Keratinocyte (primary cell): ENCODE measurements at regions not wholly inside any gene's neighbourhood (a gene's known extent, or its start where the extent isn't known, plus 50 kb on each side); places are given as distances from the start of the nearest gene placed in this dataset.

Source experiments
- DNase-seq: peaks from one replicate; pipeline ENCODE4 v3.0.0-alpha.2; 2011; ENCODE audit warnings: low read depth, missing footprints, low spot score
- FAIRE-seq: peaks from 2 replicates; lab custom pipeline; 2011; peaks lifted over from hg19 to GRCh38; lab: Jason Lieb, UNC
- H2AFZ ChIP-seq: 2 replicates; pipeline ENCODE4 v1.6.0; 2012; ENCODE audit warnings: low read length, control low read depth, inconsistent platforms; ENCODE audit not compliant: control insufficient read depth
- H3K27ac ChIP-seq: 2 replicates; pipeline ENCODE4 v1.5.1; 2011; ENCODE audit warnings: low read length; ENCODE audit not compliant: control insufficient read depth, insufficient read depth
- H3K27me3 ChIP-seq: 3 replicates; pipeline ENCODE4 v1.6.0; 2011; ENCODE audit warnings: low read length; ENCODE audit not compliant: control insufficient read depth, insufficient read depth; ENCODE audit errors: extremely low read depth
- H3K36me3 ChIP-seq, 2 experiments: 2 replicates in 1 of 2; 3 replicates in 1 of 2; pipeline ENCODE4 v1.5.1; 2011; ENCODE audit warnings: low read length in 2 of 2, mild to moderate bottlenecking in 1 of 2; ENCODE audit not compliant: control insufficient read depth in 2 of 2, insufficient read depth in 2 of 2; ENCODE audit errors: extremely low read depth in 1 of 2
- H3K4me1 ChIP-seq: 3 replicates; pipeline ENCODE4 v1.5.1; 2011; ENCODE audit warnings: low read length; ENCODE audit not compliant: control insufficient read depth, insufficient read depth; ENCODE audit errors: extremely low read depth
- H3K4me2 ChIP-seq: 3 replicates; pipeline ENCODE4 v1.6.0; 2011; ENCODE audit warnings: low read depth, low read length; ENCODE audit not compliant: control insufficient read depth, insufficient read depth; ENCODE audit errors: extremely low read depth
- H3K4me3 ChIP-seq, 3 experiments: fragments of 200-600 bp in 1 of 3; sonication (generic) in 1 of 3; 2 replicates in 2 of 3; 3 replicates in 1 of 3; pipeline ENCODE4 v1.5.1; 2011 to 2016; ENCODE audit warnings: low read length in 3 of 3, mild to moderate bottlenecking in 3 of 3, control low read depth in 2 of 3, inconsistent platforms in 1 of 3, low read depth in 1 of 3, mixed read lengths in 1 of 3, mixed run types in 1 of 3, moderate library complexity in 1 of 3; ENCODE audit not compliant: control insufficient read depth in 2 of 3, insufficient read depth in 2 of 3; ENCODE audit errors: extremely low read depth in 1 of 3
- H3K79me2 ChIP-seq: 2 replicates; pipeline ENCODE4 v1.6.0; 2012; ENCODE audit warnings: low read length; ENCODE audit not compliant: control insufficient read depth, insufficient read depth
- H3K9ac ChIP-seq: 3 replicates; pipeline ENCODE4 v1.6.0; 2011; ENCODE audit warnings: low read length; ENCODE audit not compliant: control insufficient read depth, insufficient read depth; ENCODE audit errors: extremely low read depth
- H3K9me1 ChIP-seq: 3 replicates; pipeline ENCODE4 v1.6.0; 2011; ENCODE audit warnings: low read length; ENCODE audit not compliant: control insufficient read depth, insufficient read depth; ENCODE audit errors: extremely low read depth
- H3K9me3 ChIP-seq: 2 replicates; pipeline ENCODE4 v1.5.1; 2012; ENCODE audit warnings: low read depth, low read length; ENCODE audit not compliant: control insufficient read depth
- H4K20me1 ChIP-seq: 3 replicates; pipeline ENCODE4 v1.6.0; 2011; ENCODE audit warnings: low read length; ENCODE audit not compliant: control insufficient read depth, insufficient read depth; ENCODE audit errors: extremely low read depth
- EZH2 ChIP-seq: IDR thresholded peaks from one replicate; pipeline ENCODE4 v1.6.1; 2012; ENCODE audit warnings: inconsistent platforms, mild to moderate bottlenecking, low read length, moderate library complexity
- dilution Hi-C: fragments of 300-500 bp; cut with MboI; formaldehyde crosslinking; loops from one replicate; pipeline ENCODE4 v1.7.0; 2020; ENCODE audit warnings: low sequenced_read_pairs; ENCODE audit not compliant: extremely low pct_ligation_motif_present
- TF ChIP-seq, protein P1 (sequence below), 3 experiments: IDR thresholded peaks in 1 of 3; conservative IDR thresholded peaks in 1 of 3; optimal IDR thresholded peaks in 1 of 3; 2 replicates in 2 of 3; 3 replicates in 1 of 3; pipeline versions ENCODE3 to v1.5.1; 2011; ENCODE audit warnings: low read length in 3 of 3, mild to moderate bottlenecking in 3 of 3, moderate library complexity in 2 of 3, control low read depth in 1 of 3, inconsistent platforms in 1 of 3; ENCODE audit not compliant: insufficient read depth in 2 of 3; ENCODE audit errors: extremely low read depth in 1 of 3

- H3K36me3 ChIP-seq, result no peaks in the 10 kb centered on the region
- no peaks in the 10 kb centered on the region for H3K9me3 ChIP-seq
- no peaks in the 10 kb centered on the region for H3K79me2 ChIP-seq
- H4K20me1 ChIP-seq, result no peaks in the 10 kb centered on the region
- DNase-seq, result no peak
- no peak overlapping the region for H3K4me3 ChIP-seq
- dilution Hi-C loops, result no loop called here
- H3K4me1 ChIP-seq, result peaks cover 9% of the 10 kb centered on the region
- no peak for FAIRE-seq
- no peaks in the 10 kb centered on the region for H3K27me3 ChIP-seq
- no peaks in the 10 kb centered on the region for H3K9me1 ChIP-seq
- no peak for TF ChIP-seq EZH2
- TF ChIP-seq, protein P1, sequence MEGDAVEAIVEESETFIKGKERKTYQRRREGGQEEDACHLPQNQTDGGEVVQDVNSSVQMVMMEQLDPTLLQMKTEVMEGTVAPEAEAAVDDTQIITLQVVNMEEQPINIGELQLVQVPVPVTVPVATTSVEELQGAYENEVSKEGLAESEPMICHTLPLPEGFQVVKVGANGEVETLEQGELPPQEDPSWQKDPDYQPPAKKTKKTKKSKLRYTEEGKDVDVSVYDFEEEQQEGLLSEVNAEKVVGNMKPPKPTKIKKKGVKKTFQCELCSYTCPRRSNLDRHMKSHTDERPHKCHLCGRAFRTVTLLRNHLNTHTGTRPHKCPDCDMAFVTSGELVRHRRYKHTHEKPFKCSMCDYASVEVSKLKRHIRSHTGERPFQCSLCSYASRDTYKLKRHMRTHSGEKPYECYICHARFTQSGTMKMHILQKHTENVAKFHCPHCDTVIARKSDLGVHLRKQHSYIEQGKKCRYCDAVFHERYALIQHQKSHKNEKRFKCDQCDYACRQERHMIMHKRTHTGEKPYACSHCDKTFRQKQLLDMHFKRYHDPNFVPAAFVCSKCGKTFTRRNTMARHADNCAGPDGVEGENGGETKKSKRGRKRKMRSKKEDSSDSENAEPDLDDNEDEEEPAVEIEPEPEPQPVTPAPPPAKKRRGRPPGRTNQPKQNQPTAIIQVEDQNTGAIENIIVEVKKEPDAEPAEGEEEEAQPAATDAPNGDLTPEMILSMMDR (optimal IDR thresholded peaks at IDR 0.05 in 1 of 3, IDR thresholded peaks at IDR 0.05 in 1 of 3, conservative IDR thresholded peaks at IDR 0.05 in 1 of 3; ENCODE audit: extremely low read depth in 1 of 3, insufficient read depth in 2 of 3, low read length in 3 of 3), result no peak
- no peak overlapping the region for H3K9ac ChIP-seq
- no peak overlapping the region for H3K27ac ChIP-seq
- no peak overlapping the region for H3K4me2 ChIP-seq
- H2AFZ ChIP-seq, result no peak overlapping the region
Measured at GRCh38 chr6:4301871-4302270, 166.5 kb upstream of the ECI2 start.

DNA sequence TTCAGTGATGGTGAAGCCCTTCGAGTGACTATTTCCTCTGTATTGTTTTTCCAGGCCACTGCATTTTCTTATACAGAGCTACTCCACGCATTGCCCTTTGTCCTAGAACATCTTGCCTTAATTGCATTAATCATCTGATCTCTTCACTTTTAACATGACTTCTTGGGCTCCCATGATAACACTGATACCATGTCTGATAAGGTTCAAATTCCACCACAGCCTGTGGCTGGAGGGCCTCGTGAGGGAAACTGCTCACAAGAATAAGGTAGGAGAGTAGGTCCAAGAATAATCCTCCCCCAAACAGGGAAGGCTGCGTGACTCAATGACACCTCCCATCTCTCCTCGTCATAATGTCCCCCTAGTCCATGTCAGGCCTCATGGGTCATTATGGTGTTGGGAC, 165.5 kb upstream of the ECI2 start:
- dilution Hi-C loops, result no loop called here
- Histone ChIP-seq H3K4me1 (peaks cover 9% of the 10 kb centered on the region), H3K4me3 (no peak overlapping the region), H3K27ac (no peak overlapping the region), H2AFZ (no peak overlapping the region), H3K9me3 (no peaks in the 10 kb centered on the region), H3K36me3 (no peaks in the 10 kb centered on the region), H3K9me1 (no peaks in the 10 kb centered on the region), H4K20me1 (no peaks in the 10 kb centered on the region), H3K79me2 (no peaks in the 10 kb centered on the region), H3K9ac (no peak overlapping the region), H3K27me3 (no peaks in the 10 kb centered on the region), H3K4me2 (no peak overlapping the region)
- TF ChIP-seq, protein P1 (optimal IDR thresholded peaks at IDR 0.05 in 1 of 3, IDR thresholded peaks at IDR 0.05 in 1 of 3, conservative IDR thresholded peaks at IDR 0.05 in 1 of 3; ENCODE audit: extremely low read depth in 1 of 3, insufficient read depth in 2 of 3, low read length in 3 of 3), result no peak
- TF ChIP-seq EZH2, result no peak
- DNase-seq, result no peak
- no peak for FAIRE-seq
